Omental fat pad (tissue), 3 donors: ENCODE measurements at regions not wholly inside any gene's neighbourhood (a gene's known extent, or its start where the extent isn't known, plus 50 kb on each side); places are given as distances from the start of the nearest gene placed in this dataset.
"Not testable (repeated sequence)": the region's sequence is repeated elsewhere in the genome, so short reads cannot be mapped to it uniquely, and the experiment has no call there.

ENCODE experiments used
- ATAC-seq: fragments of 150-250 bp; one replicate; pipeline ENCODE4 v1.9.1; 2016; ENCODE audit warnings: mild to moderate bottlenecking, moderate library complexity; ENCODE audit not compliant: low FRiP score
- DNase-seq: peaks from one replicate; pipeline ENCODE4 v3.0.0-alpha.2; 2019; ENCODE audit warnings: low spot score
- TF ChIP-seq, protein P1 (sequence below), 3 donors: fragments of 450-650 bp; IDR thresholded peaks; one replicate each; pipeline ENCODE4 v1.5.1; 2016 to 2017; ENCODE audit warnings: antibody characterized with exemption in 3 of 3, mild to moderate bottlenecking in 3 of 3, moderate library complexity in 2 of 3

GRCh38 chr4:116010923-116011322 lies 897.5 kb upstream of the NDST4 start:
- TF ChIP-seq, protein P1, sequence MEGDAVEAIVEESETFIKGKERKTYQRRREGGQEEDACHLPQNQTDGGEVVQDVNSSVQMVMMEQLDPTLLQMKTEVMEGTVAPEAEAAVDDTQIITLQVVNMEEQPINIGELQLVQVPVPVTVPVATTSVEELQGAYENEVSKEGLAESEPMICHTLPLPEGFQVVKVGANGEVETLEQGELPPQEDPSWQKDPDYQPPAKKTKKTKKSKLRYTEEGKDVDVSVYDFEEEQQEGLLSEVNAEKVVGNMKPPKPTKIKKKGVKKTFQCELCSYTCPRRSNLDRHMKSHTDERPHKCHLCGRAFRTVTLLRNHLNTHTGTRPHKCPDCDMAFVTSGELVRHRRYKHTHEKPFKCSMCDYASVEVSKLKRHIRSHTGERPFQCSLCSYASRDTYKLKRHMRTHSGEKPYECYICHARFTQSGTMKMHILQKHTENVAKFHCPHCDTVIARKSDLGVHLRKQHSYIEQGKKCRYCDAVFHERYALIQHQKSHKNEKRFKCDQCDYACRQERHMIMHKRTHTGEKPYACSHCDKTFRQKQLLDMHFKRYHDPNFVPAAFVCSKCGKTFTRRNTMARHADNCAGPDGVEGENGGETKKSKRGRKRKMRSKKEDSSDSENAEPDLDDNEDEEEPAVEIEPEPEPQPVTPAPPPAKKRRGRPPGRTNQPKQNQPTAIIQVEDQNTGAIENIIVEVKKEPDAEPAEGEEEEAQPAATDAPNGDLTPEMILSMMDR (IDR thresholded peaks at IDR 0.05): no peak
- ATAC-seq (no peak), DNase-seq (no peak)

- DNase-seq (no peak), ATAC-seq (no peak)
- TF ChIP-seq, protein P1 (IDR thresholded peaks at IDR 0.05): no peak
Measured at GRCh38 chr4:116005806-116006088, 892.3 kb upstream of the NDST4 start.

GRCh38 chr4:116005037-116005805 lies 891.8 kb upstream of the NDST4 start:
- TF ChIP-seq, protein P1 (IDR thresholded peaks at IDR 0.05): no peak
- ATAC-seq: no peak
- no peak for DNase-seq

DNA sequence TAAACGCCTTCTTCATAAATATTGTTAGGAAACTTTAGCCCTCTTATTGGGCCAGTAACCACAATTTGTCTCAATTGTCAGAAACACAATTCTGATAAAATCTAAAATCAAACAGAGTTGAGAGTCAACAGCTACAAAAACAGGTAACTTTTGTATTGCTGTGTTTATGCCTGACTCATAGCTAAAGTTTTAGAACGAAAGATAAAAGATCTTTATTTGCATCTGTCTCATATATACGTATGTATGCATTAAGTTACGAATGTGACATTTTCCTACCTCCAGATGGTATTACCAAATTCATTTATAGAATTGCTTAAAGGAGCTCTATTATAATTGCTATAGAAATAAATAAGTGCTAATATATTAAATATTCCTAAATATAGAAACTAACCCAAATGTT lies 887.9 kb upstream of the NDST4 start:
- no peak for ATAC-seq
- DNase-seq: no peak
- TF ChIP-seq, protein P1 (IDR thresholded peaks at IDR 0.05): no peak

- DNase-seq (no peak), ATAC-seq (no peak)
- TF ChIP-seq, protein P1 (IDR thresholded peaks at IDR 0.05): no peak
Measured at GRCh38 chr4:115986573-115986972, 873.2 kb upstream of the NDST4 start.

DNA sequence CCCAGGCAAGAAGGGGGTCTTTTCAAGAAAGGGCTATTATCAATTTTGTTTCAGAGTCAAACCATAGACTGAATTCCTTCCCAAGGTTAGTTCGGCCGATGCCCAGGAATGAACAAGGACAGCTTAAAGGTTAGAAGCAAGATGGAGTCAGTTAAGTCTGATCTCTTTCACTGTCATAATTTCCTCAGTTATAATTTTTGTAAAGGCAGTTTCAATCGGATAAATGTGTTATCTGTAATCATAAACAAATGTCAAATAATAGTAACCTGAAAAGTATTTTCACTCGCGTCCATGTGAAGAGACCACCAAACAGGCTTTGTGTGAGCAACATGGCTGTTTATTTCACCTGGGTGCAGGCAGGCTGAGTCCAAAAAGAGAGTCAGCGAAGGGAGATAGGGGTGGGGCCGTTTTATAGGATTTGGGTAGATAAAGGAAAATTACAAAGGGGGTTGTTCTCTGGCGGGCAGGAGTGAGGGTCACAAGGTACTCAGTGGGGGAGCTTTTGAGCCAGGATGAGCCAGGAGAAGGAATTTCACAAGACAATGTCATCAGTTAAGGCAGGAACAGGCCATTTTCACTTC lies 862.1 kb upstream of the NDST4 start:
- not testable (repeated sequence) for ATAC-seq, DNase-seq

- DNase-seq: no peak
- no peak for ATAC-seq
- TF ChIP-seq, protein P1 (IDR thresholded peaks at IDR 0.05): no peak
Measured at GRCh38 chr4:115973768-115974167, 860.3 kb upstream of the NDST4 start.
